OCI-LY7 (cell line): ENCODE measurements at regions not wholly inside any gene's neighbourhood (a gene's known extent, or its start where the extent isn't known, plus 50 kb on each side); places are given as distances from the start of the nearest gene placed in this dataset.

ENCODE experiments used
- BruUV-seq: library from RNA; stranded (reverse); fragments of 400-500 nt; replicated peaks from 2 replicates; lab custom pipeline; 2021; lab: Mats Ljungman, UMichigan
- CTCF ChIA-PET: fragments of 300-600 bp; sonication (Branson Sonifier 250); formaldehyde crosslinking; loops from one replicate; lab custom pipeline; 2022; ENCODE audit warnings: antibody characterized with exemption; ENCODE audit not compliant: unreplicated experiment; lab: Charles Lee
- POLR2A ChIA-PET: fragments of 300-600 bp; sonication (Branson Sonifier 250); formaldehyde crosslinking; loops from one replicate; lab custom pipeline; 2022; ENCODE audit warnings: antibody characterized with exemption; lab: Charles Lee
- DNase-seq: peaks from one replicate; pipeline ENCODE4 v3.0.0-alpha.2; 2015; ENCODE audit warnings: low spot score
- H2AFZ ChIP-seq: fragments of 200-600 bp; sonication (generic), shearing (Covaris generic); 2 replicates; pipeline ENCODE4 v1.6.1; 2014; ENCODE audit warnings: mild to moderate bottlenecking, antibody characterized with exemption, low read length, moderate library complexity
- H3K27ac ChIP-seq: fragments of 200-600 bp; sonication (generic); 2 replicates; pipeline ENCODE4 v1.5.1; 2014; ENCODE audit warnings: mixed run types, low read depth, mild to moderate bottlenecking, moderate library complexity, low read length, inconsistent platforms; ENCODE audit not compliant: poor library complexity, severe bottlenecking
- H3K36me3 ChIP-seq: fragments of 200-600 bp; sonication (generic); 2 replicates; pipeline ENCODE4 v1.6.1; 2014; ENCODE audit warnings: mild to moderate bottlenecking, antibody characterized with exemption, low read length, moderate library complexity, mixed read lengths; ENCODE audit not compliant: insufficient read depth
- H3K4me1 ChIP-seq: fragments of 200-600 bp; sonication (generic); 2 replicates; pipeline ENCODE4 v1.5.1; 2014; ENCODE audit warnings: mild to moderate bottlenecking, low read length; ENCODE audit not compliant: insufficient read depth, poor library complexity, severe bottlenecking
- H3K4me2 ChIP-seq: fragments of 200-600 bp; sonication (generic); 2 replicates; pipeline ENCODE4 v1.6.1; 2014; ENCODE audit warnings: mild to moderate bottlenecking, low read length
- H3K4me3 ChIP-seq: fragments of 200-600 bp; sonication (generic); 2 replicates; pipeline ENCODE4 v1.5.1; 2014; ENCODE audit warnings: mild to moderate bottlenecking, low read depth, low read length; ENCODE audit not compliant: poor library complexity, severe bottlenecking
- H3K79me2 ChIP-seq: fragments of 200-600 bp; sonication (generic); 2 replicates; pipeline ENCODE4 v1.6.1; 2016; ENCODE audit warnings: low read depth, mild to moderate bottlenecking, low read length, moderate library complexity, mixed read lengths; ENCODE audit not compliant: insufficient read depth
- H3K9me2 ChIP-seq: fragments of 200-600 bp; sonication (generic); 2 replicates; pipeline ENCODE4 v1.6.1; 2016; ENCODE audit warnings: mild to moderate bottlenecking, low read length, mixed read lengths; ENCODE audit not compliant: insufficient read depth
- H3K9me3 ChIP-seq: fragments of 200-600 bp; sonication (generic); 2 replicates; pipeline ENCODE4 v1.6.1; 2014; ENCODE audit warnings: mild to moderate bottlenecking, mixed run types, low read length, mixed read lengths
- H4K20me1 ChIP-seq: fragments of 200-600 bp; sonication (generic); 2 replicates; pipeline ENCODE4 v1.6.1; 2014; ENCODE audit warnings: mild to moderate bottlenecking, antibody characterized with exemption, low read length, moderate library complexity, mixed read lengths; ENCODE audit not compliant: insufficient read depth
- EZH2phosphoT487 ChIP-seq: fragments of 200-600 bp; sonication (generic); IDR thresholded peaks from 2 replicates; pipeline ENCODE4 v1.6.1; 2018; ENCODE audit warnings: low read depth, borderline replicate concordance, mild to moderate bottlenecking, mixed run types, antibody characterized with exemption, low read length, moderate library complexity, mixed read lengths
- intact Hi-C: fragments of 100-400 bp; cut with micrococcal nuclease; formaldehyde crosslinking; loops from one replicate; pipeline ENCODE4 v1.10.0; 2022; ENCODE audit not compliant: unreplicated experiment
- TF ChIP-seq, protein P1 (sequence below): fragments of 200-600 bp; sonication (generic); conservative IDR thresholded peaks from 2 replicates; pipeline ENCODE4 v1.5.1; 2014; ENCODE audit warnings: mild to moderate bottlenecking, antibody characterized with exemption, low read length, moderate library complexity, mixed read lengths

DNA sequence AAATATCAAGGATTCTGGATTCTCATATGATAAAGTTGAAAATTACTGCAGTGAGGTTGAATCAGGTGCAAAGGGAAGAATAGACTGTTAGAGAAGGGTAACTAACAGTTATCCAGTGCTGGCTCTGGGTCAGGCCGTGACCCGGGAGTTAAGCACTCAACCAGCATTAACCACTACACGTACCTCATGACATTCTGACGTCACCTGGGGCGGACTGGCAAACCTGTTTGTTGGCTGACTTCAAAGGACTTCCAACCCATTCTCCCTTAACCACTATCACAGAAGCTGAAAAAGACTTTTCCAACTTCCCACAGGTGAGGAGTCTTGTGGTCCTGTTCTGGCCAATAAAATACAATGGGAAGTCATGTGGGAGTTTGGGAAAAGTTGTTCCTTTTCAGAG is 268.9 kb downstream of the ENC1 start:
- H3K4me1 ChIP-seq, result no peaks in the 10 kb centered on the region
- no peak for TF ChIP-seq EZH2phosphoT487
- TF ChIP-seq, protein P1, sequence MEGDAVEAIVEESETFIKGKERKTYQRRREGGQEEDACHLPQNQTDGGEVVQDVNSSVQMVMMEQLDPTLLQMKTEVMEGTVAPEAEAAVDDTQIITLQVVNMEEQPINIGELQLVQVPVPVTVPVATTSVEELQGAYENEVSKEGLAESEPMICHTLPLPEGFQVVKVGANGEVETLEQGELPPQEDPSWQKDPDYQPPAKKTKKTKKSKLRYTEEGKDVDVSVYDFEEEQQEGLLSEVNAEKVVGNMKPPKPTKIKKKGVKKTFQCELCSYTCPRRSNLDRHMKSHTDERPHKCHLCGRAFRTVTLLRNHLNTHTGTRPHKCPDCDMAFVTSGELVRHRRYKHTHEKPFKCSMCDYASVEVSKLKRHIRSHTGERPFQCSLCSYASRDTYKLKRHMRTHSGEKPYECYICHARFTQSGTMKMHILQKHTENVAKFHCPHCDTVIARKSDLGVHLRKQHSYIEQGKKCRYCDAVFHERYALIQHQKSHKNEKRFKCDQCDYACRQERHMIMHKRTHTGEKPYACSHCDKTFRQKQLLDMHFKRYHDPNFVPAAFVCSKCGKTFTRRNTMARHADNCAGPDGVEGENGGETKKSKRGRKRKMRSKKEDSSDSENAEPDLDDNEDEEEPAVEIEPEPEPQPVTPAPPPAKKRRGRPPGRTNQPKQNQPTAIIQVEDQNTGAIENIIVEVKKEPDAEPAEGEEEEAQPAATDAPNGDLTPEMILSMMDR, result no peak
- no peak for DNase-seq
- no peaks in the 10 kb centered on the region for H4K20me1 ChIP-seq
- no peak overlapping the region for H3K4me3 ChIP-seq
- no peak overlapping the region for H3K4me2 ChIP-seq
- POLR2A ChIA-PET, result no interaction called here
- CTCF ChIA-PET, result interaction anchor here (0.7 kb wide), 1 partner anchor 145 kb away, joined by 4 read pairs; no protein-coding TSS in a partner anchor
- H3K9me3 ChIP-seq, result no peaks in the 10 kb centered on the region
- BruUV-seq, result no TSS peak
- intact Hi-C loops, result no loop called here
- H2AFZ ChIP-seq, result no peak overlapping the region
- no peak overlapping the region for H3K27ac ChIP-seq
- H3K79me2 ChIP-seq, result no peaks in the 10 kb centered on the region
- H3K9me2 ChIP-seq, result no peaks in the 10 kb centered on the region
- no peaks in the 10 kb centered on the region for H3K36me3 ChIP-seq

DNA sequence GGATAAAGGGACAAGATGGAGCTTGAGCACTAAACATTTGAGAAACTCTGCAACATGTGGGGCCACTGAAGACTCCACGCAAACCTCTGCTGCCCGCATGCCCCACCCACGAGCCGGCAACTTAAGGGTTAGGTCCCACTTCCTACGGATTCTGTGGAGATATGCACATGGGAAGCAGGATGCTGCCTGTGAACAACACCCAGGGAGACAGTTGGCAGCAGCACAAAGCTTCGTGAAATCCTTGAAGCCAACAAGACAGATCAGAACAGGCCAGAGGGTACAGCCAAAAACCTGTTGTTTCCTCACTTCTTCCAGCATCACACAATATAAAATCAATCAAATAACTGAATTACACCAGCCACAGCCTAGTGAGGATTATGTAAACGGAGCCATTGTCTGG is 270.4 kb downstream of the ENC1 start:
- H3K27ac ChIP-seq, result no peak overlapping the region
- no TSS peak for BruUV-seq
- H3K36me3 ChIP-seq, result no peaks in the 10 kb centered on the region
- TF ChIP-seq EZH2phosphoT487, result no peak
- TF ChIP-seq, protein P1, result no peak
- no peak overlapping the region for H2AFZ ChIP-seq
- H3K79me2 ChIP-seq, result no peaks in the 10 kb centered on the region
- H3K4me3 ChIP-seq, result no peak overlapping the region
- intact Hi-C loops, result no loop called here
- no peaks in the 10 kb centered on the region for H3K4me1 ChIP-seq
- no peaks in the 10 kb centered on the region for H4K20me1 ChIP-seq
- no peaks in the 10 kb centered on the region for H3K9me2 ChIP-seq
- CTCF ChIA-PET, result no interaction called here
- H3K4me2 ChIP-seq, result no peak overlapping the region
- no peak for DNase-seq
- H3K9me3 ChIP-seq, result no peaks in the 10 kb centered on the region
- POLR2A ChIA-PET, result no interaction called here

DNA sequence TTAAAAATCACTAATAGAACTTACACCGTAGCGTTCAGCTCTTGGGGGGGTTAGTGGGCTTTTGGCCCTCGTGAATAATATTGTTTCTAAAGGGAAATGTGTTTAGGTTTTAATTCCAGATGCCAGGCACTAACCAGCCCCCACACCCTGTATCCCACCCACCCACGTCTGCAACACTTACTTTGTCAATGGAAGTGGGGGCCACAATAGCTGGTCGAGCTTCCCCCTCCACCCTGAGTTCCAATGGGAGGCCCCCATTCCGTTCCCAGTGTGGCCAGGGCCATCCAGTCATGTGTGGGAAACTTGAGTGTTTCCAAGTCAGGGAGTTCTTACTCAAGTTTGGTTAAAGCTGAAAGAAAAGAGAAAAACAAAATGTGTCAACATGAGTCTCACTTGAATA is 271.4 kb downstream of the ENC1 start:
- no peaks in the 10 kb centered on the region for H3K4me1 ChIP-seq
- H3K9me3 ChIP-seq, result no peaks in the 10 kb centered on the region
- no peak for DNase-seq
- H3K9me2 ChIP-seq, result no peaks in the 10 kb centered on the region
- TF ChIP-seq, protein P1, result no peak
- TF ChIP-seq EZH2phosphoT487, result no peak
- BruUV-seq, result no TSS peak
- ChIA-PET CTCF (no interaction called here), POLR2A (no interaction called here)
- H3K79me2 ChIP-seq, result no peaks in the 10 kb centered on the region
- no peaks in the 10 kb centered on the region for H3K36me3 ChIP-seq
- no peak overlapping the region for H3K4me2 ChIP-seq
- no peak overlapping the region for H3K4me3 ChIP-seq
- no peaks in the 10 kb centered on the region for H4K20me1 ChIP-seq
- H2AFZ ChIP-seq, result no peak overlapping the region
- intact Hi-C loops, result no loop called here
- H3K27ac ChIP-seq, result no peak overlapping the region
